Stimulated activated naive CD4-positive, alpha-beta T cell treated with Interleukin-2 at 50 U/mL for 16 hours (primary cell): ENCODE measurements at regions not wholly inside any gene's neighbourhood (a gene's known extent, or its start where the extent isn't known, plus 50 kb on each side); places are given as distances from the start of the nearest gene placed in this dataset.

Source experiments
- DNase-seq: peaks from one replicate; lab custom pipeline; 2025; lab: John Stamatoyannopoulos, UW

DNA sequence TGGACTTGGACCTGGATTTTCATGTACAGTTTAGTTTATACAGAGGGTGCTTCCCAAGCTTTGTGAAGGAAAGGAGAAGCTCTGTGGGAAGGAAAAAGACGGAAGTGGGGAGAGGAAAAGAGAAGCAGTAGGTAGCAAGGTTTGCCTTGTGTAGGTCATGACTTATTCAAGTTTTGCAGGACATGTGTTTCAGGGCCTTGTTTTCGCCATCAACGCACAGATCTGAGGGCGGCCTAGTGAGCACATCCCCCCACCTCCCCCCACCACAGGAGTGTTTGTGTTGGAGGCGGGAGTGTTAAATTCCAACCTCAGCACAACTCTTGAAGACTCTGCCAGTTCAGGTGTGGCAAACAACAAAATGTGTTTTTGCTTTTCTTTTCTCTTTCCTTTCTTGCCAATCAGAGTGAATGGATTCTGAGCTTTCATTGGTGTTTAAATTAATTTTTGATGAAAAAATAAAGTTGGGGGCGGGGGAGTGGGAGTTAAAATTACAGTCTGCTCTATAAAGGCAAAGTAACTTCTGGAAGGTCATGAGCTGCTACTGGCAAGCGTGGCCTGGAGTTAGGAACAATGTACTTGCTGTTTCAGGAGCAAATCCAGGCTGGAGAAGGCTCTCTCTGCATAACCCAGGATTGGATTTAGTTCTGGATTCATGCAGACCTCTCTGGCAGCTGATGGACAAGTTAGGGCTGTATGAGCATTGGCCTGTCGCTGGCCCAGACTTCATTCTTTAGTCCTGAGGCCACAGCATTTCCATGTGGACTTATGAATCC, 338.5 kb downstream of the CD83 start:
- DNase-seq, result no peak

- DNase-seq, result no peak
These were observed 339.4 kb downstream of the CD83 start for GRCh38 chr6:14456941-14457340.

DNA sequence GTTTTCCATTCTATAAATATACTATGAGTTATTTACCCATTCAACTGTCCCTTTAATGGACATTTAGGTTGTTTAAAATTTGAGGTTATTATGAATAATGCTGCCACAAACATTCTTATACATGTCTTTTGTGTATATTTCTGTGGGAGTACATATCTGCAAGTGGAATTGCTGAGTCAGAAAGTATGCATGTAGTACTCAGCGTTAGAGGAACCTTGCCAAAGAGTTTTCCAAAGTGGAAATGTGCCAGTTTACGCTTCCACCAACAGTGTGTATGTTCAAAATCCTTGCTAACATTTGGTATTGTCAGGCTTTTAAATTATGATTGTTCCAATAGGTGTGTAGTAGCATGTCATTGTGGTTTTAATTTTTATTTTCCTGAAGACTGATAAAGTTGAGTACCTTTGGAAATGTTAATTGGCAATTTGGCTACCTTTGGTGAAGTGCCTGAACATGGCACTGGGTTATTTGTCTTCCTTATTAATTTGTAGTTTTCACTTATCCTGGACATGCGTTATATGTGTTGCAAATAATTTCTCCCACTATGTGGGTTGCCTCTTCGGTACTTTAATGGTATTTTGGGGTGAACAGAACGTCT, 341.2 kb downstream of the CD83 start:
- no peak for DNase-seq

- DNase-seq, result no peak
These were observed 341.7 kb downstream of the CD83 start for GRCh38 chr6:14459315-14459714.

DNA sequence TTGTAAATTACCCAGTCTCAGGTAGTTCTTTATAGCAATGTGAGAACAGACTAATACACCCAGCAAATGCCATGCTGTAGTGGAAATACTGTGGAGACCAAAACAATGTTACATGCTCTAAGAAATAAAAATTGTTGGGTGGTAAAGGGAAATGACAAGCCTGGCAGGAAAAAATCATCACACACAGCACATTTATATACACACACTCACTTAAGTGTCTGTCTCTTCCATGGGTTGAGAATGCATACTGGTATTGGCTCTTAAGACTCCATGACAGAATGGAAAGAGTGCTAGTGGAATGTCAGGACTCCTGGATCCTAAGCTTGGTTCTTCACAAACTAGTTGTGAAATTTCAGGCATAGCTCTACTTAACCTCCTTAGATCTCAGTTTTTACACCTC, 343.0 kb downstream of the CD83 start:
- DNase-seq, result no peak

DNA sequence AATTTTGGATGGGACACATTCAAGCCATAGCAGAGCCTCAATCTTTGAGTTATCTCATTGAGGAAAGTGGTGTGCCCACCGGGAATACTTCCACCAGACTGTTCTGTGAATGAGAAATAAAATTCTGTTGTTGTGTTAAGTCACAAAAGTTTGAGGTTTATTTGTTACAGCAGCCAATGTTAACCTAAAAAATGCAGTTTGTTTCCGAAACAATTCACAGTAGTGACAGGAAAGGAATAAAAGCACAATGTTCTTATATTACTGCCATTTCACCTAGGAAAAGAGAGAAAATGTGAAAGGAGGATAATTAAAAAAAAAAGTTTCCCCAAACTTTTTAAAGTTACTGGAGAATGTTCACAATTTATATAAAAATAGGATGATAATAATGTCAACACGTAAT, 344.6 kb downstream of the CD83 start:
- DNase-seq, result no peak

- no peak for DNase-seq
These were observed 345.0 kb downstream of the CD83 start for GRCh38 chr6:14462566-14462965.

GRCh38 chr6:14463110-14463509, 345.5 kb downstream of the CD83 start:
- no peak for DNase-seq

- DNase-seq, result no peak
These were observed 346.5 kb downstream of the CD83 start for GRCh38 chr6:14464055-14464454.

GRCh38 chr6:14464716-14465115, 347.1 kb downstream of the CD83 start:
- no peak for DNase-seq

- DNase-seq, result no peak
These were observed 348.7 kb downstream of the CD83 start for GRCh38 chr6:14466278-14466677.

GRCh38 chr6:14467591-14467990, 350.0 kb downstream of the CD83 start:
- no peak for DNase-seq

DNA sequence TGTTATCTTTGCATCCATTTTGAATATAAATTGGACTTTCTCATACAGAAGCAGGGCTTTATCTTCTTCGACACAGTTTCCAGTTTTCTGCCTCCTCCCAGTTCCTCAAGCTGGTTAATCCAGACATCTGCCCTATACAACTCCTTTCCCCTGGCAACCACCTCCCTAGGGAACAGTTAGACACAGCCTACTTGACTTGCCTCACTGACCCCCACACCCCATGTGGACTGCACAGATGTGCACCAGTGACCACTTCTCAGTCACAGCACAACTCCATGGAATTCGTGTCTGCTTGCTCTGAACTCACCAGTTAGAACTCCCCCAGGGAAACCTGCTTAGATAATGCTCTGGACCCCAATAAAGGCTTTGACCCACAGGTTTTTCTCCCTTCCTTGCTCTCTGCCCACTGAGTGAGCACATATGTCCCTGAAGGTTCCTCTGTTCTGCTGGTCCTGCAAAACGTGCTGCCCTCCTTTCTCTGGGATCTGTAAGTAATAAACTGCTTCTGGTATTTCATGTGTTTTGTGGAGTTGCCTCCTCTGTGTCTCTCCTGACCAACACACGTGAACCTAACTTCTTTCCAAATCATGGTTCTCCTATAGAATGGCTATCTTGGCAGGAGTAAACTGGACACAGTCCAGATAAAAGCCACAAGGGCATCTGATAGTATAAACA, 351.2 kb downstream of the CD83 start:
- no peak for DNase-seq

DNA sequence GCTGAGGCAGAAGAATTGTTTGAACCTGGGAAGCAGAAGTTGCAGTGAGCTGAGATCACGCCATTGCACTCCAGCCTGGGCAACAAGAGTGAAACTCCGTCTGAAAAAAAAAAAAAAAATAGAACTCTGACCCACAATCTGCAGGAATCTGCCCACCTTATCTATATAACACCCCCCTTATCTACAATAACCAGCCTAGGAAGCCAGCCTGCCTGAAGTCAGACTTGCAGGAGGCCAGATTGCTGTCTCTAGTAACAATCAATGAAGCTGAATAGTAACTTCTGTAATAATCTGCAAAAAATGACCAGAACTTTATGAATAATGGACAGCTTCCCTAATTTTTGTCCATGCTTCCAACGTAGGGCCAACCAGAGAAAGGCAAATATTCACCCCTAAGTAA, 352.5 kb downstream of the CD83 start:
- no peak for DNase-seq

DNA sequence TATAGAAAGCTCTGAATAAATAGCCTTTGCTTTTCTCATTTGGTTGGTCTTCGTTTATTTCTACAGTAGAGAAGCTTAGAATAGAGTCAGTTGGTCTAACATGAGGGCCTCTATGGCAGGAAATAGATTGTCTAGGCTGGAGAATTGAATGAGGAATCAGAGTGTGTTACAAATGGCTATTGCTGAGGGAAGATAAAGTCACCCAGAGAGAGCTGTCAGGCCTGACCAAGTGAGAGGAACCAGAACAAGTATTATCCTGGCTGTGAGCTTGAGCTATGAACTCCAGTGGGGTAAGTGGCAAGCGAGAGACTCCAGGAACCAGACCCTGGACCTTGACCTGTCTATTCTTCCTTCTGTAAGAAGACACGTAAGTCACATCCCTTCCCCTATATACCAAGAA, 353.1 kb downstream of the CD83 start:
- DNase-seq, result no peak

DNA sequence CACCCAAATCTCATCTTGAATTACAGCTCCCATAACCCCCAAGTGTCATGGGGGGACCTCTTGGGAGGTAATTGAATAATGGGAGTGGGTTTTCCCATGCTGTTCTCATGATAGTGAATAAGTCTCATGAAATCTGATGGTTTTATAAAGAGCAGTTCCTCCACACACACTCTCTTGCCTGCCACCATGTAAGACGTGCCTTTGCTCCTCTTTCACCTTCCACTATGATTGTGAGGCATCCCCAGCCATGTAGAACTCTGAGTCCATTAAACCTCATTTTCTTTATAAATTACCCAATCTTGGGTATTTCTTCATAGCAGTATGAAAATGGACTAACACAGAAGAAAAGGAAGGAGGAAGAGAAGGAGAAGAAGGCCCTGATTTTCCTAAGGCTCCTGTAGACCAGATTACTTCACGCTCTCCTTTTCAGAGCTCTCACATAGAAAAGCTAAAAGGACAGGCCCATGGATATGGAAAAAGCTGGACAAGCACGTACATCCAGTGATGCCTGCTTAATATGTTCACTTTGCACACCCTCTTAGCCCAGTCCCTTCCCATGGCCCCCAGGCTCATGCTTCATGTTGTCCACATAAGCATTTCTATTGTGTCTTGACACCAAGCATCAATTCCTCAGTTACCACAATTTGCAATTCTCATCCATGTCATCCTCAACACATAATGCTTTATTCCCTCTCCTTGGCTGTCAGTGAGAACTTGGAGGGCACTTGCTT, 354.8 kb downstream of the CD83 start:
- DNase-seq, result no peak

- DNase-seq, result no peak
These were observed 355.4 kb downstream of the CD83 start for GRCh38 chr6:14472986-14473337.

- DNase-seq, result no peak
These were observed 357.2 kb downstream of the CD83 start for GRCh38 chr6:14474816-14475215.

- no peak for DNase-seq
These were observed 357.7 kb downstream of the CD83 start for GRCh38 chr6:14475306-14475705.

- DNase-seq, result no peak
These were observed 359.4 kb downstream of the CD83 start for GRCh38 chr6:14476793-14477531.

- no peak for DNase-seq
These were observed 360.0 kb downstream of the CD83 start for GRCh38 chr6:14477559-14477958.
